ENCODE measurements at regions not wholly inside any gene's neighbourhood (a gene's known extent, or its start where the extent isn't known, plus 50 kb on each side); places are given as distances from the start of the nearest gene placed in this dataset.

GRCh38 chr7:41000042-41000441 lies 702.8 kb downstream of the INHBA start:
- Histone ChIP-seq H3K79me2 (ENCODE audit: insufficient read depth, low read length) (no peaks in the 10 kb centered on the region), H2BK120ac (ENCODE audit: low read depth, low read length, poor library complexity, severe bottlenecking) (no peak overlapping the region), H2AK5ac (ENCODE audit: insufficient read length, low read length) (no peak overlapping the region), H3K9ac (ENCODE audit: extremely low read depth, insufficient read length, low read length) (no peak overlapping the region), H4K8ac (replicated peaks; ENCODE audit: insufficient read length, low read depth, low read length) (no peak overlapping the region), H3K18ac (ENCODE audit: insufficient read length, low read depth, low read length) (no peak overlapping the region), H3K23me2 (ENCODE audit: insufficient read length, low read depth, low read length, poor library complexity, severe bottlenecking) (no peaks in the 10 kb centered on the region), H2BK5ac (ENCODE audit: insufficient read length, low read length) (no peak overlapping the region), H2BK20ac (ENCODE audit: low read depth, low read length, poor library complexity, severe bottlenecking) (no peak overlapping the region), H3K4me1 (ENCODE audit: insufficient read depth, low read length) (no peaks in the 10 kb centered on the region; the same call in 1 of the 2 replicates), H3K79me1 (ENCODE audit: insufficient read depth, low read depth, low read length, poor library complexity, severe bottlenecking) (no peaks in the 10 kb centered on the region), H3K4me2 (ENCODE audit: insufficient read depth, insufficient read length, low read length) (no peak overlapping the region), H3K27me3 (ENCODE audit: insufficient read depth, low read length) (no peaks in the 10 kb centered on the region), H3K56ac (ENCODE audit: insufficient read length, low read depth, low read length) (no peak overlapping the region), H4K5ac (ENCODE audit: insufficient read length, low read depth, low read length) (no peak overlapping the region), H3K27ac (ENCODE audit: insufficient read length, low read depth, low read length) (no peak overlapping the region), H4K91ac (ENCODE audit: insufficient read length, low read depth, low read length) (no peak overlapping the region), H3K9me3 (ENCODE audit: control insufficient read depth, low read depth, low read length) (no peaks in the 10 kb centered on the region), H3K4ac (ENCODE audit: low read depth, low read length) (no peak overlapping the region), H3T11ph (ENCODE audit: low read length) (no peak overlapping the region), H2AFZ (ENCODE audit: low read length) (no peak overlapping the region), H3K23ac (ENCODE audit: insufficient read length, low read depth, low read length) (no peak overlapping the region), H2BK15ac (ENCODE audit: low read depth, low read length) (no peak overlapping the region), H3K14ac (ENCODE audit: insufficient read depth, low read length) (no peak overlapping the region), H2BK12ac (ENCODE audit: insufficient read length, low read depth, low read length) (no peak overlapping the region), H4K20me1 (ENCODE audit: control insufficient read depth, insufficient read depth, insufficient read length) (no peaks in the 10 kb centered on the region)
- DNase-seq: no peak
- Mint-ChIP-seq H3K4me1 (peaks cover 11 to 19% of the 10 kb centered on the region in 2 experiments), H3K36me3 (ENCODE audit: insufficient read depth in 1 of 3, low read depth in 3 of 3) (no peaks in the 10 kb centered on the region; a peak in 1 of 7 replicates), H3K9me3 (no peaks in the 10 kb centered on the region; a peak in 1 of 5 replicates), H3K27ac (no peak overlapping the region), H3K4me3 (no peak overlapping the region), H3K27me3 (ENCODE audit: low read depth) (no peaks in the 10 kb centered on the region; the same call in 1 of the 2 replicates)
- WGBS (ENCODE audit: extremely low coverage, insufficient read length, low lambda C conversion rate): no CpG with 5 or more reads among the region's 5 CpGs
- no peak for TF ChIP-seq CTCF (conservative IDR thresholded peaks at IDR 0.05)

All from H9 (cell line).